B cell (primary cell): ENCODE measurements at regions not wholly inside any gene's neighbourhood (a gene's known extent, or its start where the extent isn't known, plus 50 kb on each side); places are given as distances from the start of the nearest gene placed in this dataset.
"Not testable (repeated sequence)": the region's sequence is repeated elsewhere in the genome, so short reads cannot be mapped to it uniquely, and the experiment has no call there.

Experiments used
- EZH2 ChIP-seq: IDR thresholded peaks from 2 replicates; pipeline ENCODE4 v1.6.1; 2012; ENCODE audit warnings: borderline replicate concordance, low read depth, mild to moderate bottlenecking, moderate library complexity, low read length; ENCODE audit not compliant: insufficient read depth, poor library complexity, severe bottlenecking
- TF ChIP-seq, protein P1 (sequence below): fragments of 200-600 bp; IDR thresholded peaks from one replicate; pipeline ENCODE4 v1.8.0; 2022; ENCODE audit warnings: antibody characterized with exemption, mild to moderate bottlenecking

DNA sequence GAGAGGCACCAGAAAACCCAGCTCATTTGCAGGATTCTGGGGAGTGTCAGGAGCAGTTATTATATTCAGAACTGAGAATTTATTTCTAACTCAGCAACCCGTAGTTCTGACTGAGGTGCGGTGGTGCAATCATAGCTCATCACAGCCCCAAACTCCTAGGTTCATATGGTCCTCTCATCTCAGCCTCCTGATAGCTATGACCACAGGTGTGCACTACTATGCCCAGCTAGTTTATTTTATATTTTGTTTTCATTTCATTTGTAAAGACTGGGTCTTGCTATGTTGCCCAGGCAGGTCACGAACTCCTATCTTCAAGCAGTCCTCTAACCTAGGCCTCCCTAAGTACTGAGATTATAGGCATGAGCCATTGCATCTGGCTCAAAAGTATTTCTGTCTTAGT, 4819.8 kb upstream of the OR11H1 start:
- not testable (repeated sequence) for TF ChIP-seq EZH2
- TF ChIP-seq, protein P1, sequence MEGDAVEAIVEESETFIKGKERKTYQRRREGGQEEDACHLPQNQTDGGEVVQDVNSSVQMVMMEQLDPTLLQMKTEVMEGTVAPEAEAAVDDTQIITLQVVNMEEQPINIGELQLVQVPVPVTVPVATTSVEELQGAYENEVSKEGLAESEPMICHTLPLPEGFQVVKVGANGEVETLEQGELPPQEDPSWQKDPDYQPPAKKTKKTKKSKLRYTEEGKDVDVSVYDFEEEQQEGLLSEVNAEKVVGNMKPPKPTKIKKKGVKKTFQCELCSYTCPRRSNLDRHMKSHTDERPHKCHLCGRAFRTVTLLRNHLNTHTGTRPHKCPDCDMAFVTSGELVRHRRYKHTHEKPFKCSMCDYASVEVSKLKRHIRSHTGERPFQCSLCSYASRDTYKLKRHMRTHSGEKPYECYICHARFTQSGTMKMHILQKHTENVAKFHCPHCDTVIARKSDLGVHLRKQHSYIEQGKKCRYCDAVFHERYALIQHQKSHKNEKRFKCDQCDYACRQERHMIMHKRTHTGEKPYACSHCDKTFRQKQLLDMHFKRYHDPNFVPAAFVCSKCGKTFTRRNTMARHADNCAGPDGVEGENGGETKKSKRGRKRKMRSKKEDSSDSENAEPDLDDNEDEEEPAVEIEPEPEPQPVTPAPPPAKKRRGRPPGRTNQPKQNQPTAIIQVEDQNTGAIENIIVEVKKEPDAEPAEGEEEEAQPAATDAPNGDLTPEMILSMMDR, result not testable (repeated sequence)
